Liver (tissue), 8 donors: ENCODE measurements at regions not wholly inside any gene's neighbourhood (a gene's known extent, or its start where the extent isn't known, plus 50 kb on each side); places are given as distances from the start of the nearest gene placed in this dataset.

Experiments
- DNase-seq: peaks from one replicate; pipeline ENCODE4 v3.0.0-alpha.2; 2017; ENCODE audit warnings: low spot score
- H3K27ac ChIP-seq, 2 donors: one replicate each; pipeline ENCODE4 v1.7.0; 2013; ENCODE audit warnings: inconsistent platforms in 2 of 2, low read length in 2 of 2, control low read depth in 1 of 2, low read depth in 1 of 2, mild to moderate bottlenecking in 1 of 2
- H3K27me3 ChIP-seq, 4 donors: one replicate each; pipeline versions ENCODE4 v1.6.1 to v1.7.0; 2013; ENCODE audit warnings: low read length in 3 of 4, inconsistent platforms in 1 of 4, mild to moderate bottlenecking in 1 of 4, moderate library complexity in 1 of 4; ENCODE audit not compliant: control insufficient read depth in 4 of 4, insufficient read depth in 4 of 4
- H3K36me3 ChIP-seq, 4 donors: one replicate each; pipeline versions ENCODE4 v1.6.1 to v1.7.0; 2013; ENCODE audit warnings: low read length in 3 of 4, mild to moderate bottlenecking in 3 of 4, low read depth in 1 of 4, moderate library complexity in 1 of 4; ENCODE audit not compliant: control insufficient read depth in 4 of 4, insufficient read depth in 3 of 4
- H3K4me1 ChIP-seq, 4 donors: one replicate each; pipeline versions ENCODE4 v1.6.1 to v1.7.0; 2013; ENCODE audit warnings: low read length in 3 of 4, mild to moderate bottlenecking in 3 of 4, moderate library complexity in 1 of 4; ENCODE audit not compliant: control insufficient read depth in 4 of 4, insufficient read depth in 4 of 4
- H3K4me3 ChIP-seq, 3 donors: one replicate each; pipeline versions ENCODE4 v1.6.1 to v1.7.0; 2013; ENCODE audit warnings: low read length in 3 of 3, control low read depth in 1 of 3, low read depth in 1 of 3, mild to moderate bottlenecking in 1 of 3
- H3K9ac ChIP-seq, 2 donors: one replicate each; pipeline ENCODE4 v1.7.0; 2013; ENCODE audit warnings: low read length in 2 of 2, mild to moderate bottlenecking in 2 of 2, moderate library complexity in 2 of 2, control low read depth in 1 of 2, low read depth in 1 of 2
- H3K9me3 ChIP-seq, 4 donors: one replicate each; pipeline versions ENCODE4 v1.6.1 to v1.7.0; 2013; ENCODE audit warnings: low read length in 3 of 4; ENCODE audit not compliant: control insufficient read depth in 4 of 4
- EGR1 ChIP-seq, 2 donors: IDR thresholded peaks; 2 replicates each; pipeline ENCODE4 v1.6.1; 2016 to 2018; ENCODE audit warnings: antibody characterized with exemption in 2 of 2, low read depth in 2 of 2
- FOXA2 ChIP-seq: IDR thresholded peaks from 2 replicates; pipeline ENCODE4 v1.6.1; 2016; ENCODE audit warnings: antibody characterized with exemption
- GABPA ChIP-seq, 2 donors: IDR thresholded peaks in 1 of 2; conservative IDR thresholded peaks in 1 of 2; 2 replicates each; pipeline ENCODE4 v1.6.1; 2016; ENCODE audit warnings: antibody characterized with exemption in 2 of 2, mild to moderate bottlenecking in 1 of 2, moderate library complexity in 1 of 2
- HNF4A ChIP-seq, 2 donors: conservative IDR thresholded peaks; 2 replicates each; pipeline ENCODE4 v1.6.1; 2016; ENCODE audit warnings: antibody characterized with exemption in 2 of 2, mild to moderate bottlenecking in 2 of 2
- HNF4G ChIP-seq: IDR thresholded peaks from 2 replicates; pipeline ENCODE4 v1.6.1; 2016; ENCODE audit warnings: antibody characterized with exemption
- JUND ChIP-seq, 2 donors: IDR thresholded peaks; 2 replicates each; pipeline ENCODE4 v1.6.1; 2016; ENCODE audit warnings: antibody characterized with exemption in 2 of 2
- NR2F2 ChIP-seq: IDR thresholded peaks from 2 replicates; pipeline ENCODE4 v1.6.1; 2016; ENCODE audit warnings: antibody characterized with exemption
- RAD21 ChIP-seq, 2 donors: IDR thresholded peaks; 2 replicates each; pipeline ENCODE4 v1.6.1; 2016; ENCODE audit warnings: antibody characterized with exemption in 2 of 2, mild to moderate bottlenecking in 2 of 2
- RXRA ChIP-seq, 2 donors: IDR thresholded peaks; 2 replicates each; pipeline ENCODE4 v1.6.1; 2017 to 2018; ENCODE audit warnings: antibody characterized with exemption in 2 of 2, mild to moderate bottlenecking in 1 of 2
- SP1 ChIP-seq: IDR thresholded peaks from 2 replicates; pipeline ENCODE4 v1.6.1; 2018; ENCODE audit warnings: antibody characterized with exemption, mild to moderate bottlenecking
- TAF1 ChIP-seq: conservative IDR thresholded peaks from 2 replicates; pipeline ENCODE4 v1.6.1; 2016; ENCODE audit warnings: antibody characterized with exemption, mild to moderate bottlenecking
- YY1 ChIP-seq: IDR thresholded peaks from 2 replicates; pipeline ENCODE4 v1.6.1; 2016; ENCODE audit warnings: antibody characterized with exemption, mild to moderate bottlenecking
- WGBS: extraction: QIAGEN DNeasy Blood & Tissue Kit; methylation state at CpG from one replicate; pipeline ENCODE4 v1.1.7; 2013; 5-methylcytosine and 5-hydroxymethylcytosine counted together
- TF ChIP-seq, protein P1 (sequence below): IDR thresholded peaks from 2 replicates; pipeline ENCODE4 v1.6.1; 2016; ENCODE audit warnings: antibody characterized with exemption
- TF ChIP-seq, protein P2 (sequence below): IDR thresholded peaks from 2 replicates; pipeline ENCODE4 v1.6.1; 2016; ENCODE audit warnings: antibody characterized with exemption
- TF ChIP-seq, protein P3 (sequence below): IDR thresholded peaks from 2 replicates; pipeline ENCODE4 v1.6.1; 2016; ENCODE audit warnings: antibody characterized with exemption, mild to moderate bottlenecking
- TF ChIP-seq, protein P4 (sequence below): IDR thresholded peaks from 2 replicates; pipeline ENCODE4 v1.6.1; 2016; ENCODE audit warnings: antibody characterized with exemption
- TF ChIP-seq, protein P5 (sequence below): fragments of 150-350 bp; IDR thresholded peaks from 2 replicates; pipeline ENCODE4 v1.5.1; 2017; ENCODE audit warnings: improper control_type of control experiment, low read depth, low read length; ENCODE audit not compliant: missing input control
- donor health status: healthy.
- donor health status: healthy.
- donor health status: healthy.
- donor health status: healthy.
- donor health status: healthy.

DNA sequence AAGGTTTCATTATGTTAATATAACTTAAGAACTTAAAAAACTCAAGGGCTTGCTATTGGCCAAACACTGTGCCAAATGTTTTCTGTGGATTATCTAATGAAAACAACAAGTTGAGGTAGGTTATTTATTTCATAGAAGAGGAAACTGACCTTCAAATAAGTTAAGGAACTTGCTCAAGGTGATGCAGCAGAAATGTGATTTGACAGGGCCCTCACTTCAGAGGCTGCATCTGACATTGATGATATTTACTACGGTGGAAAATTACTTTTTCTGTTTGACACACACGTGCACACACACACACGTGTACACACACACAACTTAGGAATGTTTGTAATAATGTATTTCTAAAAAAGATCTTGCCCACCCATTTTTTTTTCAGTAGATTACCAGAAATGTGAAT is 137.2 kb upstream of the CXCR4 start:
- Histone ChIP-seq H3K9me3 (no peaks in the 10 kb centered on the region), H3K9ac (no peak overlapping the region), H3K36me3 (no peaks in the 10 kb centered on the region), H3K4me3 (no peak overlapping the region), H3K27me3 (peaks cover 0 to 3% (median 0%) of the 10 kb centered on the region in 4 donors), H3K4me1 (no peaks in the 10 kb centered on the region), H3K27ac (no peak overlapping the region)
- no peak for TF ChIP-seq FOXA2
- TF ChIP-seq EGR1 (IDR thresholded peaks at IDR 0.05; ENCODE audit: low read depth in 2 of 2) = no peak
- TF ChIP-seq GABPA (IDR thresholded peaks at IDR 0.05 in 1 of 2, conservative IDR thresholded peaks at IDR 0.05 in 1 of 2) = no peak
- no peak for TF ChIP-seq NR2F2
- TF ChIP-seq, protein P1, sequence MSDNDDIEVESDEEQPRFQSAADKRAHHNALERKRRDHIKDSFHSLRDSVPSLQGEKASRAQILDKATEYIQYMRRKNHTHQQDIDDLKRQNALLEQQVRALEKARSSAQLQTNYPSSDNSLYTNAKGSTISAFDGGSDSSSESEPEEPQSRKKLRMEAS = no peak
- TF ChIP-seq, protein P2, sequence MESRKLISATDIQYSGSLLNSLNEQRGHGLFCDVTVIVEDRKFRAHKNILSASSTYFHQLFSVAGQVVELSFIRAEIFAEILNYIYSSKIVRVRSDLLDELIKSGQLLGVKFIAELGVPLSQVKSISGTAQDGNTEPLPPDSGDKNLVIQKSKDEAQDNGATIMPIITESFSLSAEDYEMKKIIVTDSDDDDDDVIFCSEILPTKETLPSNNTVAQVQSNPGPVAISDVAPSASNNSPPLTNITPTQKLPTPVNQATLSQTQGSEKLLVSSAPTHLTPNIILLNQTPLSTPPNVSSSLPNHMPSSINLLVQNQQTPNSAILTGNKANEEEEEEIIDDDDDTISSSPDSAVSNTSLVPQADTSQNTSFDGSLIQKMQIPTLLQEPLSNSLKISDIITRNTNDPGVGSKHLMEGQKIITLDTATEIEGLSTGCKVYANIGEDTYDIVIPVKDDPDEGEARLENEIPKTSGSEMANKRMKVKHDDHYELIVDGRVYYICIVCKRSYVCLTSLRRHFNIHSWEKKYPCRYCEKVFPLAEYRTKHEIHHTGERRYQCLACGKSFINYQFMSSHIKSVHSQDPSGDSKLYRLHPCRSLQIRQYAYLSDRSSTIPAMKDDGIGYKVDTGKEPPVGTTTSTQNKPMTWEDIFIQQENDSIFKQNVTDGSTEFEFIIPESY = no peak
- no peak for TF ChIP-seq HNF4G
- TF ChIP-seq, protein P3, sequence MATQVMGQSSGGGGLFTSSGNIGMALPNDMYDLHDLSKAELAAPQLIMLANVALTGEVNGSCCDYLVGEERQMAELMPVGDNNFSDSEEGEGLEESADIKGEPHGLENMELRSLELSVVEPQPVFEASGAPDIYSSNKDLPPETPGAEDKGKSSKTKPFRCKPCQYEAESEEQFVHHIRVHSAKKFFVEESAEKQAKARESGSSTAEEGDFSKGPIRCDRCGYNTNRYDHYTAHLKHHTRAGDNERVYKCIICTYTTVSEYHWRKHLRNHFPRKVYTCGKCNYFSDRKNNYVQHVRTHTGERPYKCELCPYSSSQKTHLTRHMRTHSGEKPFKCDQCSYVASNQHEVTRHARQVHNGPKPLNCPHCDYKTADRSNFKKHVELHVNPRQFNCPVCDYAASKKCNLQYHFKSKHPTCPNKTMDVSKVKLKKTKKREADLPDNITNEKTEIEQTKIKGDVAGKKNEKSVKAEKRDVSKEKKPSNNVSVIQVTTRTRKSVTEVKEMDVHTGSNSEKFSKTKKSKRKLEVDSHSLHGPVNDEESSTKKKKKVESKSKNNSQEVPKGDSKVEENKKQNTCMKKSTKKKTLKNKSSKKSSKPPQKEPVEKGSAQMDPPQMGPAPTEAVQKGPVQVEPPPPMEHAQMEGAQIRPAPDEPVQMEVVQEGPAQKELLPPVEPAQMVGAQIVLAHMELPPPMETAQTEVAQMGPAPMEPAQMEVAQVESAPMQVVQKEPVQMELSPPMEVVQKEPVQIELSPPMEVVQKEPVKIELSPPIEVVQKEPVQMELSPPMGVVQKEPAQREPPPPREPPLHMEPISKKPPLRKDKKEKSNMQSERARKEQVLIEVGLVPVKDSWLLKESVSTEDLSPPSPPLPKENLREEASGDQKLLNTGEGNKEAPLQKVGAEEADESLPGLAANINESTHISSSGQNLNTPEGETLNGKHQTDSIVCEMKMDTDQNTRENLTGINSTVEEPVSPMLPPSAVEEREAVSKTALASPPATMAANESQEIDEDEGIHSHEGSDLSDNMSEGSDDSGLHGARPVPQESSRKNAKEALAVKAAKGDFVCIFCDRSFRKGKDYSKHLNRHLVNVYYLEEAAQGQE = no peak
- TF ChIP-seq RXRA (IDR thresholded peaks at IDR 0.05) = no peak
- no peak for TF ChIP-seq JUND (IDR thresholded peaks at IDR 0.05)
- TF ChIP-seq YY1 = no peak
- no peak for DNase-seq
- 79% methylated on average over 3 of the region's 3 CpGs for WGBS

DNA sequence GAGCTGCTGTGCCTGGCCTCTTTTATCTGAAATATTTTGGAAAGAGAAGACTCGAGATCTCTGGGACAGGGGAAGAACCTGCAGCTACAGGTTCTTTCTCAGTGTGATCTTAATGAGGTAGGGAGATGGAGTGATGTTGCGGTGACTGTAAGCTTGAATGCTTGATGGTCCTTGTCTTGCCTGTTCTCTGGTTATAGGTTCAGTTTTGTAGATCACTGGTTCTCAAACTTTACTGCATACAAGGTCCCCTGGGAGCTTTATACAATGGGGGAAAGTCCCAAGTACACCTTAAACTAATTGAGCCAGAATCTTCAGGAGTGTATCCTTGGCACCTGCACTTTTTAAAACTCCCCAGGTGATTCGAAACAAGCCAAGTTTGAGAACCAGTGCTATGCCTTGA is 136.7 kb upstream of the CXCR4 start:
- peaks cover 0 to 3% (median 0%) of the 10 kb centered on the region in 4 donors for H3K27me3 ChIP-seq
- WGBS = 48% methylated on average over 3 of the region's 3 CpGs
- no peaks in the 10 kb centered on the region for H3K36me3 ChIP-seq
- no peak overlapping the region for H3K9ac ChIP-seq
- H3K4me3 ChIP-seq = no peak overlapping the region
- no peaks in the 10 kb centered on the region for H3K9me3 ChIP-seq
- no peak overlapping the region for H3K27ac ChIP-seq
- H3K4me1 ChIP-seq = no peaks in the 10 kb centered on the region
- DNase-seq = no peak
- TF ChIP-seq FOXA2 = no peak
- no peak for TF ChIP-seq GABPA (IDR thresholded peaks at IDR 0.05 in 1 of 2, conservative IDR thresholded peaks at IDR 0.05 in 1 of 2)
- TF ChIP-seq HNF4A (conservative IDR thresholded peaks at IDR 0.05) = no peak
- no peak for TF ChIP-seq HNF4G
- TF ChIP-seq, protein P4, sequence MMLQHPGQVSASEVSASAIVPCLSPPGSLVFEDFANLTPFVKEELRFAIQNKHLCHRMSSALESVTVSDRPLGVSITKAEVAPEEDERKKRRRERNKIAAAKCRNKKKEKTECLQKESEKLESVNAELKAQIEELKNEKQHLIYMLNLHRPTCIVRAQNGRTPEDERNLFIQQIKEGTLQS = no peak
- TF ChIP-seq RAD21 (IDR thresholded peaks at IDR 0.05) = no peak
- TF ChIP-seq, protein P1 = no peak
- no peak for TF ChIP-seq YY1
- TF ChIP-seq, protein P5, sequence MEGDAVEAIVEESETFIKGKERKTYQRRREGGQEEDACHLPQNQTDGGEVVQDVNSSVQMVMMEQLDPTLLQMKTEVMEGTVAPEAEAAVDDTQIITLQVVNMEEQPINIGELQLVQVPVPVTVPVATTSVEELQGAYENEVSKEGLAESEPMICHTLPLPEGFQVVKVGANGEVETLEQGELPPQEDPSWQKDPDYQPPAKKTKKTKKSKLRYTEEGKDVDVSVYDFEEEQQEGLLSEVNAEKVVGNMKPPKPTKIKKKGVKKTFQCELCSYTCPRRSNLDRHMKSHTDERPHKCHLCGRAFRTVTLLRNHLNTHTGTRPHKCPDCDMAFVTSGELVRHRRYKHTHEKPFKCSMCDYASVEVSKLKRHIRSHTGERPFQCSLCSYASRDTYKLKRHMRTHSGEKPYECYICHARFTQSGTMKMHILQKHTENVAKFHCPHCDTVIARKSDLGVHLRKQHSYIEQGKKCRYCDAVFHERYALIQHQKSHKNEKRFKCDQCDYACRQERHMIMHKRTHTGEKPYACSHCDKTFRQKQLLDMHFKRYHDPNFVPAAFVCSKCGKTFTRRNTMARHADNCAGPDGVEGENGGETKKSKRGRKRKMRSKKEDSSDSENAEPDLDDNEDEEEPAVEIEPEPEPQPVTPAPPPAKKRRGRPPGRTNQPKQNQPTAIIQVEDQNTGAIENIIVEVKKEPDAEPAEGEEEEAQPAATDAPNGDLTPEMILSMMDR = no peak
- TF ChIP-seq SP1 = no peak
- TF ChIP-seq TAF1 = no peak
- TF ChIP-seq NR2F2 = no peak
- TF ChIP-seq JUND (IDR thresholded peaks at IDR 0.05) = no peak
- no peak for TF ChIP-seq EGR1 (IDR thresholded peaks at IDR 0.05; ENCODE audit: low read depth in 2 of 2)
